Spleen (tissue), 7 donors: ENCODE measurements at regions not wholly inside any gene's neighbourhood (a gene's known extent, or its start where the extent isn't known, plus 50 kb on each side); places are given as distances from the start of the nearest gene placed in this dataset.

Source experiments
- POLR2A ChIP-seq, 3 donors: fragments of 450-650 bp; IDR thresholded peaks; one replicate each; pipeline ENCODE4 v1.5.1; 2017; ENCODE audit warnings: antibody characterized with exemption in 3 of 3, mild to moderate bottlenecking in 1 of 3
- TF ChIP-seq, protein P1 (sequence below), 11 experiments: fragments of 200-600 bp in 7 of 11; fragments of 450-650 bp in 4 of 11; sonication (generic) in 4 of 11; IDR thresholded peaks in 8 of 11; conservative IDR thresholded peaks in 3 of 11; 1 replicate in 7 of 11; 2 replicates in 4 of 11; pipeline versions ENCODE4 v1.4.0 to v1.8.0; 2016 to 2021; ENCODE audit warnings: antibody characterized with exemption in 11 of 11, inconsistent platforms in 4 of 11, mild to moderate bottlenecking in 1 of 11
- donor health status: DM: no; HTN: no; CAD: no; lungs with moderate emphysema.
- donor health status: DM: no; HTN: no; CAD: no.
- donor health status: DM: no; HTN: no; CAD: no.

DNA sequence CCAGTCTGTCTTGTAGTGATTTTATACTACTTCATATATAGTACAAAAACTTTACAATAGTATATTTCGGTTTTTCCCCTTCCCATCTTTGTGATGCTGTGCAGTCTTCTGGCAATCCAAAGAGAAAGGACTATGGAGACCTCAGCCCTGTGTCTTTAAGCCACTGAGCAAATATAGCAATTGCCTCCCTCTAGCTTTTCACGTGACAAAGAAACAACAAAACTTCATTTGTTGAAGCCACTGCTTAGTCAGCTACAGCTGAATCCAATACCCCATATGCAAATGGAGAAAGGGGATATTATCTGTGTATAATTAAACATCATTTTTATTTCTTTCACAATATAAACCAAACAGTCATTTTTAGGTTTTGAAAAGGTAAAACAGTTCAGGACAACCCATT, 142.8 kb upstream of the STK32A start:
- TF ChIP-seq, protein P1, sequence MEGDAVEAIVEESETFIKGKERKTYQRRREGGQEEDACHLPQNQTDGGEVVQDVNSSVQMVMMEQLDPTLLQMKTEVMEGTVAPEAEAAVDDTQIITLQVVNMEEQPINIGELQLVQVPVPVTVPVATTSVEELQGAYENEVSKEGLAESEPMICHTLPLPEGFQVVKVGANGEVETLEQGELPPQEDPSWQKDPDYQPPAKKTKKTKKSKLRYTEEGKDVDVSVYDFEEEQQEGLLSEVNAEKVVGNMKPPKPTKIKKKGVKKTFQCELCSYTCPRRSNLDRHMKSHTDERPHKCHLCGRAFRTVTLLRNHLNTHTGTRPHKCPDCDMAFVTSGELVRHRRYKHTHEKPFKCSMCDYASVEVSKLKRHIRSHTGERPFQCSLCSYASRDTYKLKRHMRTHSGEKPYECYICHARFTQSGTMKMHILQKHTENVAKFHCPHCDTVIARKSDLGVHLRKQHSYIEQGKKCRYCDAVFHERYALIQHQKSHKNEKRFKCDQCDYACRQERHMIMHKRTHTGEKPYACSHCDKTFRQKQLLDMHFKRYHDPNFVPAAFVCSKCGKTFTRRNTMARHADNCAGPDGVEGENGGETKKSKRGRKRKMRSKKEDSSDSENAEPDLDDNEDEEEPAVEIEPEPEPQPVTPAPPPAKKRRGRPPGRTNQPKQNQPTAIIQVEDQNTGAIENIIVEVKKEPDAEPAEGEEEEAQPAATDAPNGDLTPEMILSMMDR (IDR thresholded peaks at IDR 0.05 in 8 of 11, conservative IDR thresholded peaks at IDR 0.05 in 3 of 11) = no peak
- TF ChIP-seq POLR2A (IDR thresholded peaks at IDR 0.05) = no peak
